PC-9 (cell line): ENCODE measurements at regions not wholly inside any gene's neighbourhood (a gene's known extent, or its start where the extent isn't known, plus 50 kb on each side); places are given as distances from the start of the nearest gene placed in this dataset.

Experiments
- BruUV-seq: library from RNA; stranded (reverse); fragments of 400-500 nt; replicated peaks from 2 replicates; lab custom pipeline; 2021; lab: Mats Ljungman, UMichigan
- CTCF ChIA-PET: fragments of 300-600 bp; sonication (Branson Sonifier 250); formaldehyde crosslinking; loops from one replicate; lab custom pipeline; 2022; ENCODE audit warnings: antibody characterized with exemption; lab: Charles Lee
- POLR2A ChIA-PET: fragments of 300-600 bp; sonication (Branson Sonifier 250); formaldehyde crosslinking; loops from one replicate; lab custom pipeline; 2022; ENCODE audit warnings: antibody characterized with exemption; ENCODE audit not compliant: unreplicated experiment; lab: Charles Lee
- DNase-seq, 2 experiments: peaks; one replicate each; pipeline versions ENCODE4 v3.0.0 to v3.0.0-alpha.2; 2015 to 2022; ENCODE audit warnings: mixed read lengths in 1 of 2
- H2AFZ ChIP-seq: fragments of 200-600 bp; sonication (generic); 2 replicates; pipeline ENCODE4 v1.8.1; 2017; ENCODE audit warnings: antibody characterized with exemption
- H3F3A ChIP-seq: fragments of 200-600 bp; sonication (generic); 2 replicates; pipeline ENCODE4 v1.8.1; 2017; ENCODE audit warnings: antibody characterized with exemption, mild to moderate bottlenecking, low read depth; ENCODE audit not compliant: insufficient read depth
- H3K27ac ChIP-seq: fragments of 200-600 bp; sonication (generic); 2 replicates; pipeline ENCODE4 v1.6.1; 2016; ENCODE audit warnings: mixed run types
- H3K27me3 ChIP-seq: fragments of 200-600 bp; sonication (generic); 2 replicates; pipeline ENCODE4 v1.6.1; 2016; ENCODE audit warnings: low read depth, mixed run types; ENCODE audit not compliant: insufficient read depth
- H3K36me3 ChIP-seq: fragments of 200-600 bp; sonication (generic); 2 replicates; pipeline ENCODE4 v1.6.1; 2016; ENCODE audit warnings: low read depth, mixed run types
- H3K4me1 ChIP-seq: fragments of 200-600 bp; sonication (generic); replicated peaks from 2 replicates; pipeline ENCODE4 v1.6.1; 2016; ENCODE audit warnings: mixed run types; ENCODE audit not compliant: insufficient read depth
- H3K4me2 ChIP-seq: fragments of 200-600 bp; sonication (generic); 2 replicates; pipeline ENCODE4 v1.6.1; 2017; ENCODE audit warnings: mixed run types
- H3K4me3 ChIP-seq: fragments of 200-600 bp; sonication (generic); 2 replicates; pipeline ENCODE4 v1.6.1; 2016; ENCODE audit warnings: mixed run types
- H3K79me2 ChIP-seq: fragments of 200-600 bp; sonication (generic); 2 replicates; pipeline ENCODE4 v1.6.1; 2017; ENCODE audit warnings: low read depth, mixed run types
- H3K9me2 ChIP-seq: fragments of 200-600 bp; sonication (generic); 2 replicates; pipeline ENCODE4 v1.8.1; 2017; ENCODE audit warnings: mild to moderate bottlenecking; ENCODE audit not compliant: insufficient read depth
- H3K9me3 ChIP-seq: fragments of 200-600 bp; sonication (generic); 2 replicates; pipeline ENCODE4 v1.8.1; 2016; ENCODE audit warnings: low read depth; ENCODE audit not compliant: insufficient read depth
- H4K20me1 ChIP-seq: fragments of 200-600 bp; sonication (generic); 2 replicates; pipeline ENCODE4 v1.8.1; 2017; ENCODE audit not compliant: insufficient read depth
- EZH2 ChIP-seq: fragments of 200-600 bp; sonication (generic); IDR thresholded peaks from 2 replicates; pipeline ENCODE4 v1.8.0; 2017; ENCODE audit warnings: antibody characterized with exemption, low read depth
- intact Hi-C: fragments of 100-400 bp; cut with micrococcal nuclease; formaldehyde crosslinking; loops from one replicate; pipeline ENCODE4 v1.10.0; 2022; ENCODE audit not compliant: unreplicated experiment
- TF ChIP-seq, protein P1 (sequence below): fragments of 200-600 bp; sonication (generic); conservative IDR thresholded peaks from 2 replicates; pipeline ENCODE4 v1.6.1; 2017; ENCODE audit warnings: mixed run types, antibody characterized with exemption, mild to moderate bottlenecking, moderate library complexity

- BruUV-seq = no TSS peak
Measured at GRCh38 chr4:3374011-3374645, 67.6 kb upstream of the HGFAC start.

GRCh38 chr4:3374667-3375066, 67.1 kb upstream of the HGFAC start:
- Histone ChIP-seq H3K79me2 (no peaks in the 10 kb centered on the region), H3K36me3 (no peaks in the 10 kb centered on the region), H3K27me3 (no peaks in the 10 kb centered on the region), H3F3A (no peaks in the 10 kb centered on the region), H2AFZ (no peak overlapping the region), H3K4me1 (no peaks in the 10 kb centered on the region), H4K20me1 (no peaks in the 10 kb centered on the region), H3K4me3 (no peak overlapping the region), H3K9me3 (no peaks in the 10 kb centered on the region), H3K9me2 (no peaks in the 10 kb centered on the region), H3K4me2 (no peak overlapping the region), H3K27ac (no peak overlapping the region)
- ChIA-PET CTCF (no interaction called here), POLR2A (no interaction called here)
- TF ChIP-seq, protein P1, sequence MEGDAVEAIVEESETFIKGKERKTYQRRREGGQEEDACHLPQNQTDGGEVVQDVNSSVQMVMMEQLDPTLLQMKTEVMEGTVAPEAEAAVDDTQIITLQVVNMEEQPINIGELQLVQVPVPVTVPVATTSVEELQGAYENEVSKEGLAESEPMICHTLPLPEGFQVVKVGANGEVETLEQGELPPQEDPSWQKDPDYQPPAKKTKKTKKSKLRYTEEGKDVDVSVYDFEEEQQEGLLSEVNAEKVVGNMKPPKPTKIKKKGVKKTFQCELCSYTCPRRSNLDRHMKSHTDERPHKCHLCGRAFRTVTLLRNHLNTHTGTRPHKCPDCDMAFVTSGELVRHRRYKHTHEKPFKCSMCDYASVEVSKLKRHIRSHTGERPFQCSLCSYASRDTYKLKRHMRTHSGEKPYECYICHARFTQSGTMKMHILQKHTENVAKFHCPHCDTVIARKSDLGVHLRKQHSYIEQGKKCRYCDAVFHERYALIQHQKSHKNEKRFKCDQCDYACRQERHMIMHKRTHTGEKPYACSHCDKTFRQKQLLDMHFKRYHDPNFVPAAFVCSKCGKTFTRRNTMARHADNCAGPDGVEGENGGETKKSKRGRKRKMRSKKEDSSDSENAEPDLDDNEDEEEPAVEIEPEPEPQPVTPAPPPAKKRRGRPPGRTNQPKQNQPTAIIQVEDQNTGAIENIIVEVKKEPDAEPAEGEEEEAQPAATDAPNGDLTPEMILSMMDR = no peak
- TF ChIP-seq EZH2 = no peak
- BruUV-seq = no TSS peak
- intact Hi-C loops = no loop called here
- no peak for DNase-seq

More at GRCh38 chr4:3374011-3374645, 67.6 kb upstream of the HGFAC start:
- Histone ChIP-seq H3K27ac (no peak overlapping the region), H3K9me2 (no peaks in the 10 kb centered on the region), H3K4me3 (no peak overlapping the region), H3F3A (no peaks in the 10 kb centered on the region), H3K9me3 (no peaks in the 10 kb centered on the region), H2AFZ (no peak overlapping the region), H3K27me3 (no peaks in the 10 kb centered on the region), H3K4me2 (no peak overlapping the region), H3K79me2 (no peaks in the 10 kb centered on the region), H3K36me3 (no peaks in the 10 kb centered on the region), H3K4me1 (no peaks in the 10 kb centered on the region), H4K20me1 (no peaks in the 10 kb centered on the region)
- TF ChIP-seq, protein P1 = no peak
- TF ChIP-seq EZH2 = no peak
- ChIA-PET POLR2A (no interaction called here), CTCF (no interaction called here)
- intact Hi-C loops = no loop called here
- DNase-seq = no peak

DNA sequence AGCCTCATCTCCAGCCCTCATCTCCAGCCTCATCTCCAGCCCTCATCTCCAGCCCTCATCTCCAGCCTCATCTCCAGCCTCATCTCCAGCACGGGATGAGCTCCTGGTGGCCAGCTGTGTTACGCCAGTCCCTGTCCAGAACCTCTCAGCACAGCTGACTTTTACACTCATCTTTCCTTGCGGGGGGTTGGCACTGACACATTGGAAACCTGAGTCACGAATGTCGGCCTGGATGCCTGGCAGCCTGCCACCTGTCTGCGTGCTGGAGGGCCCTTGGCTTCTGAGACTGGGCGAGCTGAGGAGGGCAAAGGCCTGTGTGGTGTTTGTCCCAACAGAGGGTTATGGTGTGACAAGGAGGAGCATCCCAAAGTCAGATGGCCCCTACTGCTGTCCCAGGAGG, 66.1 kb upstream of the HGFAC start:
- Histone ChIP-seq H2AFZ (no peak overlapping the region), H3K9me2 (no peaks in the 10 kb centered on the region), H3K27me3 (no peaks in the 10 kb centered on the region), H3F3A (no peaks in the 10 kb centered on the region), H3K4me3 (no peak overlapping the region), H3K4me2 (no peak overlapping the region), H3K79me2 (no peaks in the 10 kb centered on the region), H3K4me1 (no peaks in the 10 kb centered on the region), H4K20me1 (no peaks in the 10 kb centered on the region), H3K36me3 (no peaks in the 10 kb centered on the region), H3K27ac (no peak overlapping the region), H3K9me3 (0 out of 2 replicates have a peak, but pooled peaks cover 1% of the 10 kb centered on the region)
- POLR2A ChIA-PET = no interaction called here
- CTCF ChIA-PET = no interaction called here
- intact Hi-C loops = no loop called here
- no peak for DNase-seq
- TF ChIP-seq EZH2 = no peak
- TF ChIP-seq, protein P1 = no peak
- BruUV-seq = no TSS peak
